GM19238 (cell line): ENCODE measurements at regions not wholly inside any gene's neighbourhood (a gene's known extent, or its start where the extent isn't known, plus 50 kb on each side); places are given as distances from the start of the nearest gene placed in this dataset.

Experiments used
- DNase-seq: peaks from one replicate; pipeline ENCODE4 v3.0.0; 2011; ENCODE audit warnings: low spot score; ENCODE audit not compliant: insufficient read length

DNA sequence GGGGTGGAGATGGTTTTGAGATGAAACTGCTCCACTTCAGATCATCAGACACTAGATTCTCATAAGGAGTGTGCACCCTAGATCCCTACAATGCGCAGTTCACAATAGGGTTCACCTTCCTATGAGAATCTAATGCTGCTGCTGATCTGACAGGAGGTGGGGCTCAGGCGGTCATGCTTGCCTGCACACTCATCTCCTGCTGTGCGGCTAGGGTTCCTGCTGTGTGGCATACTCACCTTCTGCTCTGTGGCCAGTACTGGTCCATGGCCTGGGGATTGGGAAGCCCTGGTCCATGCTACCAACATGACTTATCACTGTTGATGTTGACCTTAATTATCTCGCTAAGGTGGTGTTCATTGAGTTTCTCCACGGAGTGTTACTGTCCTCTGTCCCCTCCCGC lies 144.5 kb downstream of the NAV1 start:
- no peak for DNase-seq

DNA sequence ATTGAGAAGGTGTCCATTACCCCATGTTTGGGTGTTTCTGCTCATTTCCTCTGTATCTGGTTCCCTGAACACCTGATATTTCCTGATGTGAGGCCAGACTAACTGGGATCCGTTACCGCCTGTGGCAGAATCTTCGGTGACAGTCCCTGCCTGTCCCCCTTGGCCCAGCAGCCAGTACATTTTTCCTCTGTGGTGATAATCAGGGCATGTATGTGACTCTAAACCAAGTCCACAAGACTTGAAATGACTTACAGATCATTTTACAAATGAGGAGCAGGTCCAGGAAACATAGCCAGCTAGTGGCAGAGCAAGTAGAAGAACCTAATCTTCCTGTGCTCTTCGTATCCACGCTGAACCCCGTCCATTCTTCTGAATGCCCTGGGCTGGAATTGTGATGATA lies 143.5 kb upstream of the IPO9 start:
- DNase-seq, result no peak

DNA sequence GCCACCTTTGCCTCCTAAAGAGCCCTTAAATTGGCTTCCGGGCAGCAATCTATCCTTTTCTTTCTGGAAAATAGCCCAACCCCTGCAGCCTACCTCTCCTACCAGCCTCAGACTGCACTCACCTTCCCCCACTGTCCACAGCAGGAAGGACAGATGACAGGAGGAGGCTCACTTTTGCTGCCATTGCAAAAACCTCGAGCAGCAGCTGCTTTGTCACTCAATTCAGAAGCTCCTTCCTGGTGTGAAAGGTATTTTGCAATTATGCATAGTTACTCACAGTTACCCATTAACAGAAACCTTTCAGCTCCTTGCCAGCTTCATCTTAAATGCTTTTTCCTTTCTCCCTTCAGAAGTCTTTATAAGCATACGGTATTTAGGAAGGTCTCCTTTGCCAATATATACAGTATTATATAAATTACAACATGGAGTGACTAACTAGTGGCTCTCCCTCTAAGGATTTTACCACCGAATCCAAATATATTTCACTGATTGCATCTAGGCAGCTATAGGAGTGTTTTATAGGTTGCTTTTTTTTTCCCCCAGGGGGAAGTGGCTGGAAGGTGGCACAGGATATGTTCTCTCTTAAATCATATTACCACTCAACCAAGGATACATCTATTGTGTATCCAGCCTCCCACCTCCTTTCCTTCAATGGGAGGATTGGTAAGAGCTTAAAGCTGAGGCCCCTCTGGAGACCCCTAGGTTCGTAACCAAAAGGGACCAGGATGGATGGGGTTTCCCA lies 142.1 kb upstream of the IPO9 start:
- DNase-seq, result no peak

DNA sequence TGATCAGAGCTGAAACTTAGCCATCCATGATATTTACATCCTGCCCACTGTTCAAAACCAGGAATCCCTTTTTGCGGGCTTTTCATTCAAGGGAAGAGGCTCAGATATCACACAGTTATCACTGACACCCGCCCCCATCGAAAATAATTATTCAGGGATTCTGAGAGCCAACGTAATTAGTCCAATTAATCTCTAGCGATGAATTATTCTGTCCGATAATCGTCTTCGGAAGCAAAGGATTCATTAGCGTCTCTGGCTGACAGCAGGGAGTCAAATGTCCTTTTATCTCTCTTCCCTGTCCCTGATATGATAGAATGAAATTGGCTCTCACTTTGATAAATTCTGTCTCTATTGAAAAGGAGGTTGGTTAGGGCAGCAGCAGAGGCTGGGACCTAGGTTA lies 140.4 kb upstream of the IPO9 start:
- no peak for DNase-seq

DNA sequence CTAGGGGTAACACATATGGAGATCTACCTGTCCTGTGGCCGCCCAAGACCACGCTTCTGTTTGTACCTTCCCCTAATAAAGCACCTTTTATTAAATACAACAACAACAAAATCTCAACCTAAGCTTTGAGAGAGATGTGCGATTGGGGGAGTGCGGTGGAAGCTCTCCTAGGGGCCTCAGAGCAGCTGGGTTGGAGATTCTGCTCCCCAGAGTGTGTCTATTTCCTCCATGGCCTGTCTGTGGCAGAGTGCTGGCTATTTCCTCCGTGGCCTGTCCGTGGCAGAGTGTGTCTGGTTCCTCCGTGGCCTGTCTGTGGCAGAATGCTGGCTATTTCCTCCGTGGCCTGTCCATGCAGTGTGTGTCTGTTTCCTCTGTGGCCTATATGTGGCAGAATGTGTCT lies 139.3 kb upstream of the IPO9 start:
- DNase-seq, result no peak

DNA sequence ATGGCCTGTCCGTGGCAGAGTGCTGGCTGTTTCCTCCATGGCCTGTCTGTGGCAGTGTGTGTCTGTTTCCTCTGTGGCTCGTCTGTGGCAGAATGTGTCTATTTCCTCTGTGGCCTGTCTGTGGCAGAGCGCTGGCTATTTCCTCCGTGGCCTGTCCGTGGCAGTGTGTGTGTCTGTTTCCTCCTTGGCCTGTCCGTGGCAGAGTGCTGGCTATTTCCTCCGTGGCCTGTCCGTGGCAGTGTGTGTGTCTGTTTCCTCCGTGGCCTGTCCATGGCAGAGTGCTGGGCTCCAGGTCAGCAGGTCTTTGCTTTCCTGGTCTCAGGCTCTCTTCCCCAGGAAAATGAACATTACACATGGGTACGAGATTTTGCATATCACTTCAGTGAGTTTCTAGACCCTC lies 138.4 kb upstream of the IPO9 start:
- DNase-seq, result no peak

DNA sequence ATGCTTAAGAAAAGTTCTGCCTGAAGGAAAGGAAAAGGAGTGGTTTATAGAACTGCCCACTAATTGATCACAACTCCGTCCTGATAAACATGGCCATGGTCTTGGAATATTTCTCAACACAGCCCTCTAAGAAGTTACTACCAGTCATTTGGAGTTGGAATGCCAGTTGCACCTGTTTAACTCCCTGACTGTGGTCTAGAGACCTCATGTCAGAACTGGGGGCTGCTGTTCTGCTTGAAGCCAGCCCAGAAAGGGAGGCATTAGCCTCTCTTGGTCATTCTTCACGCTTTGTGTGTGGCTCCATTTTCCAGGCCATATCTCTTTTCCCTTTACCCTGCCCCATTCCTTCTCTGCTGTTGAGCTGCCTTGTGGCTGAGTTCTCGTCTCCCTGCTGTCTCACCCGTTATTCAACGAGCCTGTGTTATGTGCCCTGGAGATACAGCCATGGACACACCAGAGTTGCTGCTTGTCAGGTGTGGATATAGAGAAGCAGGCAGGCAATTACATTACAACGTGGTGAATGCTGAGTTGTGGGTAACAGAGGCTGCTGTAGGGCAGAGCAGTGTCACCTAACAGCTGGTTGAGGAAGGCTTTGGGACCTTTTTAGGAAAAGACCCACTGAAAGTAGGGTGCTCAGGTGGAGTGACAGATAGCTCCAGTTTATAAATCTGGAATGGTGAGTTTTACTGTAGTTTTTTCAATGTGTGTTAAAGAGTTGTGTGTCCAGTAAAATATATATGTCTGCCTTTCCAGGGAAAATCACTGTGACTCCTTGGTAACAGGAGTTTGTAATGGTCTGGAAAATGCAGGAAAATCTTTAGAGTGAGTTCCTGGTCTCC lies 137.0 kb upstream of the IPO9 start:
- no peak for DNase-seq

DNA sequence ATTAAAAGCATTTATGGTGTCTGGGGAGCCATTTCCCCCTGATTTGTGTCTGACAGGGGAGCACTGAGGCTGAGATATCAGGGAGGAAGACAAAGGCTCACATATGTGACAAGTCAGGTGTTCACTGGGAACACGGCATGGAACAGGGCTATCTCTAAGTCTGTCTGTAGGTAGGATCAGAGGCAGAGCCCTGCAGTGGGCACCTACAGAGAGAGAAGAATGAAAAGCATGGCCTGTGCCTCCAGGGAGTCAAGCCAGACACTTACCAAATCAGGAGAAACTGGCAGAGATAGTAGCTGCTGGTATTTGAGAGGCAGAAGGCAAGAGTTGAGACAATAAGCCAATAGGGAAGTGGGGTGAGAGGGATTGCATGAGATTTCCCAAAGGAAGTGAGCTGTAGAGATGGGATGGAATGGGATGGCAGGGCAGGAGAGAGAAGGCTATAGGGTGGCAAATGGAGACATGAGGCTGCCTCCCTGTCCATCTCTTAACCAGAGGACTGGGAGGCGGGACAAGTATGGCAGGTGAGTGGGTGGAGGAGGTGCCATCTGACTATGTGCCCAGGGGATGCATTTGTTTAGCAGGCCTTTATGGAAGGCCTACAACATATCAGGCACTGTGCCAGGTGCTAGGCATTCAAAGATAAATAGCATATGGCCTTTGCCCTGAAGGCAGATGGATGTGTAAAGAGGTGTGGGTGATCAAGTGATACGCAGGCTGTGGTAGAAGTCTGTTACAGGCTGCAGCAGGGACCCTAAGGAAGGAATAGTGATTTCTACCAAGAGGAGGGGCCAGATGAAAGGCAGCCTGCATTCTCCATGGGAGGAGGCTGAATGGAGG lies 136.2 kb upstream of the IPO9 start:
- DNase-seq, result no peak

DNA sequence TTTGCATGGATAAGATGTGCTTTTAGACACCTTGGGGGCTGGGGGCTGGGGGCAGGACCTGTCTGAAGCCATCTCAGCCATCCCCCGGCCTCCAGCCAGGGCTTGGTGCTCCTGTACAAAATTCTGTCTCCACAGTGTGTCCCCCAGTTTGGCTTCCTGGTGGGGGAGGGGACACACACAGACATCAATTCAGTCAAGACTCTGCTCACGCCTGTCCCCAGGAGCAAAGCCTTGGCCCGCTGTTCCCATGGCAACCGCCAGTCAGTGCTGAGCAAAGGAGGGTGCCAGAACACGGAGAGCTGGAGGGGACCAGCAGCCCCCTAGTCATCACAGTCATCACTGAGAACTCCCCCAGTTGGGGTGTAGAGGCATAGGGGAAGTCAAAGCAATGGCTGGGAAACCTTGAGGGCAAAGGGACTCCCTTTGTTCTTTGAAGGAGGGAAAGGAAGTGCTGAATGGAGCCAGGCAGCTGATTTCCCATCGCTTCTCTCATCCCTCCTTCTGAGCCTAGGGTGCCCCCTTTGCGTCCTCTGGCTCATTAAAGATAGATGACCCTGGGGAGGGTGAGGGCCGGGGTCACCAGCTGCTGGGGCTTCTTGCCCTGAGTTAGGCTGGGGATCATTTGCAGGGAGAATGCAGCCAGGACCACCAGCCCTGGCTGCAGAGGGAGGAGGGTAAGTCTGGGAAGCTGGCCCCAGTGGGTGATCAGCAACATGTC lies 134.9 kb upstream of the IPO9 start:
- DNase-seq, result no peak

DNA sequence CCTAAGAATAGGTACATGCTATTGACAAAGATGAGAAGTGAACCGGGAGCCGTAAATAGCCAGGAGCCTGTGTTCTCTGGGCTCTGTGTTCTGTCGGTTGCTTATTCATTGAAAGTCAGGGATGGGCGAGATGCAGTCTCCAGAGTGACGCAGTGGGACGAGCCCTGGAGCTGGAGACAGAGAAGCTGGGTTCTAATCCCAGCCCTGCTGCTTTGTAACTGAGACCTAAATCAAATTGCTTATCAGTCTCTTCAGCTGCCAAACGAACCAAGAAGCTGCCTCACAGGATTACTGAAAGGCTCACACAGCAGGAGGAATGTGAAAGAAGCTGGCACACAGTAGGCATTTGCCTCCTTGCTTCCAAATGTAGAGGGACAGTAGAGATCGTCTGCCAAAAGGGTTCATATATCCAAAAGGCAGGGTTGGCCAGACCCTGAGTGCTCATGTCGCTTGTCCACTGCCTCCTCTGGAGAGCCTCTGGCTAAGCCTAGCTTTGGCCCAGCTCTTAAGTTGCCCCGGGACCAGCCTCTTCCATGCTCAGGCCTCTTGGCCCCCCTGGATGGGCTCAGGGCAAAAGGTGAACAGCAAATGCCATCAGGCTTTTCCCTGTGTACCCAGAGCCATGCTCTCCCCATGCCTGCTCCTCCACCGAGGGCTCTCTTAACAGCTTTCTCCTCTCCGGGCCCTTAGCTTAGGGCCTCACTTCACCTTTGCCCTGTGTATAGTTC lies 134.2 kb upstream of the IPO9 start:
- no peak for DNase-seq

DNA sequence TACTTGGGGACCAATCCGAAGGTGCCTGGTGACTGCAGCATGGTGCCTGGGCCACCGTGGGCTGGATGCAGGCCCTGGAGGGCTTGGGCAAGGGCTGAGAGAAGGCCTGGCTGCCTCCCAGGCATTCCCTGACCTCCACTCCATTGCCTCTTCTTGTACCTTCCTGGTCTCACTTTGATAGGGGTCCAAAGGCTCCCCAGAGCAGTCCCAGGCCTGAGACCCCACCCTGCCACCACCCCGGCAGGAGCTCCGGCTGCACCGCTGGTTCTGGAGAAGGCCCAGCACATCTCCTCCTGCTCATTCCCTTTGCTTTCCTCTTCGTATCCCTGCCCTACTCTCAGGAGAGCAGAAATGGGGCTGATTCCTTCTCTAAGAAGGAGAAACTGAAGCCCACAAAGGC lies 133.3 kb upstream of the IPO9 start:
- no peak for DNase-seq

DNA sequence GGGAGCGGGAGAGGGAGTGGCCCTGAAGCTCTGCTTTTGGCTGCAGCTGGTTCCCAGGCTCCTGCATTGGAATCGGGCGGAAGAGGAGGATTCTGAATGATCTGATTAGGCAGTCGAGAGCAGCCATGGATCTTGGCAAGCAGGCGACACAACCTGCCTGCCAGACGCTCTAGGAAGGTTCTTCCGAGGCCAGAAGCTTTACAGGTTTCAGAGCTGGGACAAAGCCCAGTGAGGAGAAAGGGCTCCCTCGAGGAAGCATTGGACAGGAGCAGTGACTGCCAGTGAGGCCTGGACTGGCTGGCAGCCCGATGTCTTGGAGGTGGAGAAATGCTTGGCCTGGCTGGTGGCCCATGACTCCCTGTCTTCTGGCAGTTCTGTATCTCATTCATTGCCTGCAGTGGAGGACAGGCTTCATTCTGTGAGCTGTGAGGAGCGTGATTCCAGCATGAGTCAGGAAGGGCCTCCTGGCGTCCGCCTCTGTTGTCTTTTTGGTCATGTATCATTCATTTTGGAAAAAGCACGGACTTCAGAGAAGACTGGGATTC lies 132.7 kb upstream of the IPO9 start:
- no peak for DNase-seq

DNA sequence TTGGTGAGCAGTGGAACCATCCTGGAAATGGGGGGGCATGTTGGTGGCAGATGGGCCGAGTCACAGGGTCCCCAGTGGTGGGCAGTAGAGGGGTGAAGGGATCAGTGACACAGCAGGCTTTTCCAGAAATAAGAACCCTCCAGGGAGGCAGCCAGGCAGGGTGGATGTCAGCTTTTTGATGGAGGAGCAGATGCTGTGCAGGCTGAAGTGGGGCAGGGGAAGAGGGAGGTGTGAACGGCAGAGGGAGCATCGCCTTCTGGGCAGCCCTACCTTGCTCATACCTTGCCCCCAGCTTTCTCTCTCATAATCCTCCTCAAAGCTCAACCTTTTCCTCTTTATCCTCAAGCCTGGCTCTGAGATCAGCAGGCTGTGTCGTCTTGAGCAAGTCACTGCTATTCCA lies 131.8 kb upstream of the IPO9 start:
- DNase-seq, result no peak

DNA sequence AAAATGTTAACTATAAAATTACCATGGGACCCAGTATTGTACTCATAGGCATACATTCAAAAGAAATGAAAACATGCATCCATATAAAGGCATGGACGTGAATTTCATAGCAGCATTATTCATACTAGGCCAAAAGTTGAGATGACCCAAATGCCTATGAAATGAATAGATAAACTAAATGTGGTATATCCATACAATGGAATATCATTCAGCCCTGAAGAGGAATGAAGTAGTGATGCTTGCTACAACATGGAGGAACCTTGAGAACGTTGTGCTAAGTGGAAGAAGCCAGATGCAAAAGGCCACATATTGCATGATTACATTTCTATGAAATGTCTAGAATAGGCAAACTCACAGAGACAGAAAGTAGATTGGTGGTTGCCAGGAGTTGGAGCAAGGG lies 127.1 kb upstream of the IPO9 start:
- DNase-seq, result no peak

DNA sequence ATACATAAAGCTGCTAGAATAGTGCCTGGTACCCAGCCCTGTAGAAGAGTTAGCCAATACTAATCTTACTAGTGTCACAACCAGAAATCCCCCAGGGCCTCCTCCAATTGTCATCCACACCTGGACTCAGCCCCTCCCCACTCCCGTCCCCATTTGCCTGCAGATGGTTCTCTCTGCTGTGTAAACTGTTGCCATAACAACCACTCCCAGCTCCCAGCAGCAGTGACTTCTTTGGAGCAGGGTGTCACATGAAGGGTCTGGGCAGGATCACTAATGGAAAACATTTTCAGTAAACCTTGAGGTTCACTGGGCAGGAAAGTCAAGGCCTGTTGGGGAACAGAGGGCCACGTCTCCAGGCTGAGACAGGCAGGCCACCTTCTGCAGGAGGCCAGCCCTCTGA lies 126.0 kb upstream of the IPO9 start:
- no peak for DNase-seq

DNA sequence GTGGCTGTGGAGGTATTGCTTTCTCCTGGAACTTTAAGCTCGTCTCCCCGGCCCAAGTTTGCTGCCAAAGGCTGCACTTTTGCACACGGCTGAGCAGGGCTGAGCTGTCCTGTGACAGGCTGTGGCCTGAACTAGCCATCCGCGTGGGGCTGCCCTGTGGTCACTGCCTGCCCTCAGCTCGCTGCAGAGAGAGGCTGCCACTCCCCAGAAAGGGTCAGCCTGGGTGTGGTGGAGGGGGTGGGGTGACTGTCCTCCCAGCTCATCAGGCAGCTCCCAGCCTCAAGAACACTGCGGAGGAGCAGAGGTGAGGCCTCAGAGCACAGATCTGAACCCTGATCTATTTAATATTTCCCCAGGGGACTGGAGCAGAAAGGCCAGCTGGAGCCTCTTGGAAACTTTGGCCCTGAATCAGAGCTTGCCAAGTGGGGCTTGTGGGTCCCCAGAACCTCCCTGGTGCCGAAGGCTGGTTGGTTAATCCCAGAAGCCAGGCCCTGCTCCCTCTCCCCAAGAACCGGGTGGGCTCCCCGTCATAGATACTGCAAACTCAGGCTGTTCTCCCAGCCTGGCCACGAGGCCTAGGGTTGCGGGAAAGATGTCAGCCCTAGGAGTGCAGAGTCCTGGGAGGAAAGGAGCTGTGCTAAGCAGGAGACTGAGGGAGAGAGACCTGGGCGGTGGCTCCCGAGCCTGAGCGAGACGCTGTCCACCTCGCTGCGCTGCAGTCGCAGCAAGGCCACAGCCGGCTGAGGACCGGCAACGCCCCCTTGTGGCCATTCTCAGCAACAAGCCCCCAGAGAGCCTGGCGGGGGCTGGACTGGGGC lies 125.1 kb upstream of the IPO9 start:
- DNase-seq, result peak; percentile 73

DNA sequence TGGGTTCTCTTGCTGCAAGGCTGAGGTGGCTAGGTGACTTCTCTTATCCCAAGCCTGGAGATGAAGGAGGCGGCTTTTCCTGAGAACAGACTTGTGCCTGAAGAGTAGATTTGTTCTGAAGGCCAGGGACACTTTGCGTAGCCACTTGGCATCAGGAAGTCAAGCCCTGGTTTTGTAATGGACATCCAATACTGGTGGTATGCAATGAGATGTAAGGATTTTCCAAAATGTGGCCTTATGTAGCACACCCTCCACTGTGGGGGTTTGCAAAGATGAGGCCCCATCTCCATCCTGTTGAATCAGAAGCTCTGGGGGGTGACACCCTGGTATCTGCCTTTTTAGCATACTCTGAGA lies 124.5 kb upstream of the IPO9 start:
- no peak for DNase-seq

DNA sequence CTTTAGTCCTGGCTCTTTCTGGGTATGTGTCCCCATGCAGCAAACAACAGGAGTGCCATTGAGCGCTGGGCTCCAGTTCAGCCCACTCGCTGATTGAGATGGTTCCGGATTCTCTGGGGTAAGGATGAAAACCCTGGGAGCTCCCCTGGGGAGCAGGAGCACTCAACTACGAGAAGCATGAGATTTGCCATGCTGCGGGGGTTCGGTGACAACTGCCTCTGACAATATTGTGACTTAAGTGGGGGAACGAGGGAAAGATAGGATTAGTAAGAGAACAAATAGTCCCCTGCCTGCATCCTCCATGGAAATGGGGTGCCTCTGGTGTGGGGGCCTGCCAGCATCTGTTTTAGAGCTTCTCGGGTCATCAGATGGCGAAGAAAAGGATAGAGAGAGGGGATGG lies 123.6 kb upstream of the IPO9 start:
- DNase-seq, result no peak

DNA sequence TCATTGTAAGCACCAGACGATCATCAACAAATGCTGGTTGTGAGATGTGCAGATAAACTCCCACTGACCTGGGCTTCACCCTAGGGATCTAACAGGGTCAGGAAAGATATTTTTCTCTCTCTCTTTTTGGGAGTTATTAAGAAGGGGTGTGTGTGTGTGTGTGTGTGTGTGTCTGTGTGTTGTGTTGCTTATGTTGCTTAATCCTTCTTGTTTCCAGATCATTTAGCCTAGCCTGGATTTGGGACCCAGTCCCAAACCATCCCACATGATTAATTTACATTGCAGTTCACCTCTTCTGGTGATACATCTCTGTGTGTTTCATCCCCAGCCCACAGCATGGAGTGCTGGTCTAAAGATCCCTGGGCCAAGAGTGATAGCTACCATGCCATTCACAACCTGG lies 122.8 kb upstream of the IPO9 start:
- DNase-seq, result no peak

DNA sequence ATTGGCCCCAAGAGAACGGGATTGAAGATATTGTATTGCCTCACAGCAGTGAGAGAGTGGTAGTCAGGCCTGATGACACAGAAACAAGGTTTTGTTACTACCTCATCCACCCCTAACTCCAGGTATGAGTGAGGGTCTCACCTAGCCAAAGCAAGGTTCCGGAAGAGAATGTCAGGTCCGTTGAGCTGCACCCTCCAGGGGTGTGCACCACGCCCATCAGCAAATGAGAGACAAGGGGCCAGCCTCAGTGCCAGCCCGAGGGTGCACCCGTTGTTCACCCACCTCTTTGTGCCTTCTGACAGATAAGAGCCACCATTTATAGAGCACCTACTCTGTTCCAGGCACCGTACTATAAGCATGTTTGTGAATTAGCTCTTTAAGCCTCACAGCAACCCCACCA lies 121.9 kb upstream of the IPO9 start:
- DNase-seq, result no peak
